IPS-18a (cell line): ENCODE measurements at regions not wholly inside any gene's neighbourhood (a gene's known extent, or its start where the extent isn't known, plus 50 kb on each side); places are given as distances from the start of the nearest gene placed in this dataset.

Experiments
- H3K27ac ChIP-seq: one replicate; pipeline ENCODE4 v1.5.1; 2013; ENCODE audit warnings: low read length
- H3K27me3 ChIP-seq: one replicate; pipeline ENCODE4 v1.6.1; 2013; ENCODE audit warnings: mild to moderate bottlenecking, low read length; ENCODE audit not compliant: control insufficient read depth, insufficient read depth
- H3K36me3 ChIP-seq: one replicate; pipeline ENCODE4 v1.6.1; 2013; ENCODE audit warnings: low read depth, low read length; ENCODE audit not compliant: control insufficient read depth
- H3K4me1 ChIP-seq: one replicate; pipeline ENCODE4 v1.6.1; 2013; ENCODE audit warnings: low read depth, low read length; ENCODE audit not compliant: control insufficient read depth
- H3K4me3 ChIP-seq: one replicate; pipeline ENCODE4 v1.5.1; 2013; ENCODE audit warnings: low read length
- H3K9ac ChIP-seq: one replicate; pipeline ENCODE4 v1.6.1; 2013; ENCODE audit warnings: mild to moderate bottlenecking, low read length, moderate library complexity
- H3K9me3 ChIP-seq: one replicate; pipeline ENCODE4 v1.6.1; 2013; ENCODE audit warnings: low read depth, low read length; ENCODE audit not compliant: control insufficient read depth

- H3K9me3 ChIP-seq: no peaks in the 10 kb centered on the region
- no peak overlapping the region for H3K9ac ChIP-seq
- H3K36me3 ChIP-seq: no peaks in the 10 kb centered on the region
- H3K4me3 ChIP-seq: no peak overlapping the region
- peaks cover 15% of the 10 kb centered on the region for H3K4me1 ChIP-seq
- H3K27me3 ChIP-seq: peaks cover 4% of the 10 kb centered on the region
- H3K27ac ChIP-seq: no peak overlapping the region
These were observed 72.2 kb upstream of the TAF1B start for GRCh38 chr2:9771101-9771449.

- Histone ChIP-seq H3K9me3 (no peaks in the 10 kb centered on the region), H3K36me3 (no peaks in the 10 kb centered on the region), H3K27me3 (peaks cover 4% of the 10 kb centered on the region), H3K27ac (no peak overlapping the region), H3K9ac (no peak overlapping the region), H3K4me3 (no peak overlapping the region), H3K4me1 (peaks cover 15% of the 10 kb centered on the region)
These were observed 71.7 kb upstream of the TAF1B start for GRCh38 chr2:9771481-9772017.

DNA sequence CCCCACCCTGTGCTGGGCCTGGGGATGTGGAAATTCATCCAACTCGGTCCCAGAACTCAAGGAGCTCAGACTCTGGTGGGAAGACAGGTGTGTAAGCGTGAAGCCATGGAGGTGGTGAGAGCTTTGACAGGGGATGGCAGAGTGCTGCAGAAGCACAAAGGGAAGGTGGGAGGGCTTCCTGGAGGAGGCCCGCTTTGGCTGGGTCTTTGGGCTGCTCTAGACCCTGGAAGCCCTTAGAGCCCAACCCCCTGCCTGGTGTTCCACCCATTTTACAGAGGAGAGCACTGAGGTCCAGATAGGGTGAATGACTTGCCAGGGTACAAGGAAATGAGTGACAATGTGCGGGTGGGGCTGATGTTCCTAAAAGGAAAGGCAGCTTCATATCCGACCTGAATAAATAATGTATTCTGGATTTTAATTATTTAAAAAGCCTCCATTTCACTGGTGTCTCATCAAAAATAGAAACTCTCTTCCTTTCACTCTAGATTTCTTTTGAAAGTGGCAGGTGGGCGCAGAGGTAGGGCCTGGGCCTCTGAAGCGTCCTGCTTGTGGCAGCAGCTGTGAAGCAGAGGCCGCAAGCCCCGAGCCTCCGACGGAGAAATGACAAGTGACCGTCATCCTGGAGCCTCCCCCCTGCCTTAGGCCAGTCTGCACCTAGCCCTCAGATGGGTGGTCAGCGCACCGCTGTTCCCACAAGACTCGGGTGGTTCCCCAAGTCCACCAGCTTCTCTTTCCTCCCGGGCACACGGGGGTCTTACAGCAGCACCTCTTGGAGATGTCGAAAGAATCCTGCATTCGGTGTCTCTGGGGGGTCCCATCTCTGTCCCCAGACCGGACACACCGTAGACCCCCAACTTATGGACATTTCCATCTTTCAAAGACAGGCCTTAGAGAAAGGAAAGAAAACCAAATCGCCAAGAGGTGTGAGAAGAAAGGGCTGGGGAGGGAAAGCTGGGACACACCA is 71.0 kb upstream of the TAF1B start:
- no peak overlapping the region for H3K9ac ChIP-seq
- H3K27ac ChIP-seq: no peak overlapping the region
- H3K4me3 ChIP-seq: no peak overlapping the region
- no peaks in the 10 kb centered on the region for H3K9me3 ChIP-seq
- H3K4me1 ChIP-seq: peaks cover 15% of the 10 kb centered on the region
- no peaks in the 10 kb centered on the region for H3K36me3 ChIP-seq
- peaks cover 4% of the 10 kb centered on the region for H3K27me3 ChIP-seq

DNA sequence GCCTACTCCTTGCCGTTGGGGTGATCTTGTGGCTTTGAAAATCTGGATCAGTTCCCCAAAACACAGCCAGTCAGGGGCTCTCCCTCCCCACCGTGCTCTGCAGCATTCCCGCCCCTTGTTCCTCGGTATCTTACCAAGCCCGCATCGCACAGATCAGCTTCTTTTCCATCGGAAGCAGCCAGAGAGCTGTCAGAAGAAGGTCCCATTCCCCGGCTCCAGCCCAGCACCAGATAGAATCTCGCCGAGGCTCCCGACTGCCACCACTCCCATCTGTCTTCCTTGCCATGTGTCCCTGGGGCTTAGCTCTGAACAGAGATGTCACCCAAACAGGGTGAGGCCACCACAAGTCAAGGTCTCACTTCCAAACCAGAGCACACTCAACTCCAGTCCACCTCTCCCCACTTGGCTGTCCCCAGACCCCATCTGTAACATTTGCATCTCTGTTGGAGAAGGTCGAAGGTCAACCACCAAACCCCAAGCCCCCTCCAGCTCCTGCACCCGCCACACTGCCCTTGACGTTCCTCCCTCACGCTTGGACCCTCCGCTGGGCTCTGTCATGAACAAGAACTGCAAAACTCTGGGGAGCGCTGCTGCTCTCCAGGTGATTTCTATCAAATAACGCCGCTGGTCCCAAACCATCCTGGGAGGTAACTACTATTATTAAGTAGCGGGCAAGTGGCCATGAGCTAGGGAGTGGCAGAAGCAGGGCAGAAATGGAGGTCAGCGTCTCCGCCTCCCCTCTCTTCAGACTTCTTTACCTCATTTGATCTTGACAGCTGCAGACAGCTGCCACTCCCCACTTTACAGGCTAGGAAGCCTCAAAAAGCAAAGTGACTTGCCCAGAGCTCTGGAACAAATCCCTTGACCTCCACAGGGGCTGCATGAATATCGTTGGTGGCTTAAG is 70.0 kb upstream of the TAF1B start:
- Histone ChIP-seq H3K27ac (no peak overlapping the region), H3K4me1 (peaks cover 11% of the 10 kb centered on the region), H3K9me3 (no peaks in the 10 kb centered on the region), H3K27me3 (peaks cover 4% of the 10 kb centered on the region), H3K9ac (no peak overlapping the region), H3K4me3 (no peak overlapping the region), H3K36me3 (no peaks in the 10 kb centered on the region)

GRCh38 chr2:9773903-9774239 is 69.4 kb upstream of the TAF1B start:
- no peaks in the 10 kb centered on the region for H3K36me3 ChIP-seq
- peaks cover under 1% of the 10 kb centered on the region for H3K27me3 ChIP-seq
- H3K27ac ChIP-seq: no peak overlapping the region
- no peak overlapping the region for H3K4me3 ChIP-seq
- H3K9me3 ChIP-seq: no peaks in the 10 kb centered on the region
- no peak overlapping the region for H3K9ac ChIP-seq
- peaks cover 4% of the 10 kb centered on the region for H3K4me1 ChIP-seq

DNA sequence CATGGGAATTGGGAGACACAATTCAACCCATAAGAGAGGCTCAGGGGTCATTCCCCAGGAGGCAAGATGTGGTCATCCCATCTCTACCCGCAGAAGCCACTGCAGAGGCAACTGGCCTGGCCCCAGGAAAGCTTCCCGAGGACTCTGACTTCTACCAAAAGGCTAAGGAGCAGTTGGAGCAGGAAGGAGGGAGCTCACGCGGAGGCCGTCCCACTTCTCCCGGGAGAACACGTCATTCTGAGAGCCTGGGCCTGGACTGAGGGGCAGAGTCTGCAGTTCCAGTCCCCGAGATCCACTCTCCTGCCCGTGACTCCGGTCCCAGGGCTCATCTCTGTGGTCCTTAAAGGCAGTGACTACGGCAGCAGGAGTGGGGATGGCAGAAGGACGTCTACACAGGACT is 69.0 kb upstream of the TAF1B start:
- no peaks in the 10 kb centered on the region for H3K9me3 ChIP-seq
- no peak overlapping the region for H3K4me3 ChIP-seq
- H3K27me3 ChIP-seq: no peaks in the 10 kb centered on the region
- H3K9ac ChIP-seq: no peak overlapping the region
- no peaks in the 10 kb centered on the region for H3K36me3 ChIP-seq
- no peak overlapping the region for H3K27ac ChIP-seq
- peaks cover under 1% of the 10 kb centered on the region for H3K4me1 ChIP-seq

GRCh38 chr2:9775351-9775750 is 67.9 kb upstream of the TAF1B start:
- Histone ChIP-seq H3K27ac (no peak overlapping the region), H3K36me3 (no peaks in the 10 kb centered on the region), H3K9me3 (no peaks in the 10 kb centered on the region), H3K4me1 (no peaks in the 10 kb centered on the region), H3K4me3 (no peak overlapping the region), H3K27me3 (no peaks in the 10 kb centered on the region), H3K9ac (no peak overlapping the region)

- H3K36me3 ChIP-seq: no peaks in the 10 kb centered on the region
- no peaks in the 10 kb centered on the region for H3K4me1 ChIP-seq
- no peak overlapping the region for H3K27ac ChIP-seq
- no peak overlapping the region for H3K4me3 ChIP-seq
- H3K27me3 ChIP-seq: no peaks in the 10 kb centered on the region
- no peaks in the 10 kb centered on the region for H3K9me3 ChIP-seq
- H3K9ac ChIP-seq: no peak overlapping the region
These were observed 67.1 kb upstream of the TAF1B start for GRCh38 chr2:9775999-9776712.

GRCh38 chr2:9777081-9777480 is 66.2 kb upstream of the TAF1B start:
- Histone ChIP-seq H3K27ac (no peak overlapping the region), H3K9me3 (no peaks in the 10 kb centered on the region), H3K4me3 (no peak overlapping the region), H3K27me3 (no peaks in the 10 kb centered on the region), H3K9ac (no peak overlapping the region), H3K4me1 (no peaks in the 10 kb centered on the region), H3K36me3 (no peaks in the 10 kb centered on the region)

DNA sequence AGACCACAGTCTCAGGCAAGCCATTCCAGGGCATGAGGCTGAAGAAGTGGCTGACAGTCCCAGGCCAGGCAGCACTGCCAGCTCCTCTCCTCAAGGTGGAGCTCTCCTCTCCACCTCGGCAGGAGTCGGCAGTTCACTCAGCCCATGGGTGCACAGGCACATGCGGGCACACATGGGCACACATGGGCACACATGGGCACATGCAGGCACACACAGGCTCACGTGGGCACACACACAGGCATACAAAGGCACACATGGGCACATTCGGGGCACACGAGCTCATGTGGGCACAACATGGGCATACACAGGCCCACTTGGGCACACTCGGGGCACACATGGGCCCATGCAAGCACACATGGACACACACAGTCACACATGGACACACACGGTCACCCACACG is 65.3 kb upstream of the TAF1B start:
- Histone ChIP-seq H3K36me3 (no peaks in the 10 kb centered on the region), H3K9ac (no peak overlapping the region), H3K27me3 (no peaks in the 10 kb centered on the region), H3K4me3 (no peak overlapping the region), H3K27ac (no peak overlapping the region), H3K9me3 (no peaks in the 10 kb centered on the region), H3K4me1 (no peaks in the 10 kb centered on the region)
